Endodermal cell (in vitro differentiated cells): ENCODE measurements at regions not wholly inside any gene's neighbourhood (a gene's known extent, or its start where the extent isn't known, plus 50 kb on each side); places are given as distances from the start of the nearest gene placed in this dataset.
"Not testable (repeated sequence)": the region's sequence is repeated elsewhere in the genome, so short reads cannot be mapped to it uniquely, and the experiment has no call there.

Experiments
- DNase-seq: peaks from one replicate; pipeline ENCODE4 v3.0.0-alpha.2; 2017
- H3K27ac ChIP-seq: 2 replicates; pipeline ENCODE4 v1.5.1; 2013; ENCODE audit warnings: mild to moderate bottlenecking, low read depth, low read length, moderate library complexity
- H3K27me3 ChIP-seq: 2 replicates; pipeline ENCODE4 v1.6.1; 2013; ENCODE audit warnings: mild to moderate bottlenecking, low read length, moderate library complexity; ENCODE audit not compliant: insufficient read depth, control insufficient read depth, poor library complexity, severe bottlenecking
- H3K36me3 ChIP-seq: 2 replicates; pipeline ENCODE4 v1.7.0; 2013; ENCODE audit warnings: mild to moderate bottlenecking, low read length, moderate library complexity; ENCODE audit not compliant: control insufficient read depth, insufficient read depth
- H3K4me1 ChIP-seq: one replicate; pipeline ENCODE4 v1.7.0; 2013; ENCODE audit warnings: low read length; ENCODE audit not compliant: control insufficient read depth, insufficient read depth
- H3K4me3 ChIP-seq: 2 replicates; pipeline ENCODE4 v1.5.1; 2013; ENCODE audit warnings: mild to moderate bottlenecking, low read length, moderate library complexity
- H3K9ac ChIP-seq: 2 replicates; pipeline ENCODE4 v1.6.1; 2013; ENCODE audit warnings: mild to moderate bottlenecking, low read length, moderate library complexity; ENCODE audit not compliant: poor library complexity, severe bottlenecking; ENCODE audit errors: extremely low read depth
- H3K9me3 ChIP-seq: 2 replicates; pipeline ENCODE4 v1.6.1; 2013; ENCODE audit warnings: mild to moderate bottlenecking, low read length, moderate library complexity; ENCODE audit not compliant: control insufficient read depth
- H3K27ac Mint-ChIP-seq: 2 replicates; pipeline ENCODE4 v1.8.0; 2020; ENCODE audit warnings: mixed read lengths
- H3K27me3 Mint-ChIP-seq: 2 replicates; pipeline ENCODE4 v1.8.0; 2021; ENCODE audit warnings: mild to moderate bottlenecking, mixed read lengths; ENCODE audit not compliant: insufficient read depth
- H3K36me3 Mint-ChIP-seq: 2 replicates; pipeline ENCODE4 v1.8.0; 2020; ENCODE audit warnings: low read depth, mixed read lengths
- H3K4me1 Mint-ChIP-seq: 2 replicates; pipeline ENCODE4 v1.8.0; 2020; ENCODE audit warnings: mixed read lengths
- H3K4me3 Mint-ChIP-seq: 2 replicates; pipeline ENCODE4 v1.8.0; 2020; ENCODE audit warnings: mild to moderate bottlenecking, moderate library complexity, mixed read lengths
- H3K9me3 Mint-ChIP-seq: 2 replicates; pipeline ENCODE4 v1.8.0; 2020; ENCODE audit warnings: mild to moderate bottlenecking, mixed read lengths
- whole genome bisulfite sequencing, 2 experiments: methylation state at CpG; one replicate each; pipeline versions ENCODE4 v1.1.5 to v1.1.7; 2013; ENCODE audit warnings: missing lambda C conversion rate in 2 of 2, mixed read lengths in 1 of 2; ENCODE audit not compliant: insufficient coverage in 1 of 2, insufficient read length in 1 of 2; 5-methylcytosine and 5-hydroxymethylcytosine counted together
- TF ChIP-seq, protein P1 (sequence below): fragments of 200-600 bp; sonication (generic); conservative IDR thresholded peaks from 2 replicates; pipeline ENCODE4 v1.5.0; 2021; ENCODE audit warnings: antibody characterized with exemption, mild to moderate bottlenecking

DNA sequence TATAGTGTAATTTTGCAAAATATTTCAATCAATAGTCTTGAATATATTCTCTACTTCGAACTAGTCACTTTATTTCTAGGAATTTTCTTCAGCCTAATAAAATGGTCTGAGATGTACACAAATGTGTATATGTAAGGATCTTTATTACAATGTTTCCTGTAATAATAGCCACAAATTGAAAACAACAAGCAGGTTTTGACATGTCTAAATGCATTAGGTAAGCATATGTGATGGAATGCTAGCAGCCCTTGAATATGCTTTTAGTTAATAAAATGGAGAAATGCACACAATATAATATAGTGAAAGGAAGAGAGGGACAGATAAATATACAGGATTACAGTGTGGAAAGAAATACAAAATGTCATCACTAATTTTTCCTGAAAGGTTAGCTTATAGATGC lies 196.5 kb upstream of the IRX5 start:
- no peak overlapping the region for H3K27ac Mint-ChIP-seq

GRCh38 chr16:54727696-54728095 lies 203.0 kb upstream of the IRX5 start:
- H3K9me3 Mint-ChIP-seq, H3K27me3 ChIP-seq, H3K36me3 Mint-ChIP-seq, H3K9ac ChIP-seq, H3K4me3 ChIP-seq, H3K36me3 ChIP-seq, H3K4me1 ChIP-seq, H3K27ac Mint-ChIP-seq, DNase-seq, H3K4me3 Mint-ChIP-seq, H3K27me3 Mint-ChIP-seq, H3K9me3 ChIP-seq, H3K27ac ChIP-seq, H3K4me1 Mint-ChIP-seq: not testable (repeated sequence)
- WGBS, 2 experiments = 88% methylated on average over 1 of the region's 1 CpG; no CpG with 5 or more reads in 1 of the 2 experiments

More for the DNA sequence above, 196.5 kb upstream of the IRX5 start:
- DNase-seq = no peak
- Mint-ChIP-seq H3K36me3 (no peaks in the 10 kb centered on the region), H3K4me3 (no peak overlapping the region), H3K27me3 (peaks cover 5% of the 10 kb centered on the region), H3K4me1 (no peaks in the 10 kb centered on the region), H3K9me3 (no peaks in the 10 kb centered on the region)
- H3K4me3 ChIP-seq = no peak overlapping the region
- no peaks in the 10 kb centered on the region for H3K9me3 ChIP-seq
- WGBS, 2 experiments = no CpG with 5 or more reads among the region's 1 CpG
- TF ChIP-seq, protein P1, sequence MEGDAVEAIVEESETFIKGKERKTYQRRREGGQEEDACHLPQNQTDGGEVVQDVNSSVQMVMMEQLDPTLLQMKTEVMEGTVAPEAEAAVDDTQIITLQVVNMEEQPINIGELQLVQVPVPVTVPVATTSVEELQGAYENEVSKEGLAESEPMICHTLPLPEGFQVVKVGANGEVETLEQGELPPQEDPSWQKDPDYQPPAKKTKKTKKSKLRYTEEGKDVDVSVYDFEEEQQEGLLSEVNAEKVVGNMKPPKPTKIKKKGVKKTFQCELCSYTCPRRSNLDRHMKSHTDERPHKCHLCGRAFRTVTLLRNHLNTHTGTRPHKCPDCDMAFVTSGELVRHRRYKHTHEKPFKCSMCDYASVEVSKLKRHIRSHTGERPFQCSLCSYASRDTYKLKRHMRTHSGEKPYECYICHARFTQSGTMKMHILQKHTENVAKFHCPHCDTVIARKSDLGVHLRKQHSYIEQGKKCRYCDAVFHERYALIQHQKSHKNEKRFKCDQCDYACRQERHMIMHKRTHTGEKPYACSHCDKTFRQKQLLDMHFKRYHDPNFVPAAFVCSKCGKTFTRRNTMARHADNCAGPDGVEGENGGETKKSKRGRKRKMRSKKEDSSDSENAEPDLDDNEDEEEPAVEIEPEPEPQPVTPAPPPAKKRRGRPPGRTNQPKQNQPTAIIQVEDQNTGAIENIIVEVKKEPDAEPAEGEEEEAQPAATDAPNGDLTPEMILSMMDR = no peak
- H3K9ac ChIP-seq = no peak overlapping the region
- H3K27me3 ChIP-seq = no peaks in the 10 kb centered on the region
- no peaks in the 10 kb centered on the region for H3K36me3 ChIP-seq
- H3K27ac ChIP-seq = no peak overlapping the region
- no peaks in the 10 kb centered on the region for H3K4me1 ChIP-seq

DNA sequence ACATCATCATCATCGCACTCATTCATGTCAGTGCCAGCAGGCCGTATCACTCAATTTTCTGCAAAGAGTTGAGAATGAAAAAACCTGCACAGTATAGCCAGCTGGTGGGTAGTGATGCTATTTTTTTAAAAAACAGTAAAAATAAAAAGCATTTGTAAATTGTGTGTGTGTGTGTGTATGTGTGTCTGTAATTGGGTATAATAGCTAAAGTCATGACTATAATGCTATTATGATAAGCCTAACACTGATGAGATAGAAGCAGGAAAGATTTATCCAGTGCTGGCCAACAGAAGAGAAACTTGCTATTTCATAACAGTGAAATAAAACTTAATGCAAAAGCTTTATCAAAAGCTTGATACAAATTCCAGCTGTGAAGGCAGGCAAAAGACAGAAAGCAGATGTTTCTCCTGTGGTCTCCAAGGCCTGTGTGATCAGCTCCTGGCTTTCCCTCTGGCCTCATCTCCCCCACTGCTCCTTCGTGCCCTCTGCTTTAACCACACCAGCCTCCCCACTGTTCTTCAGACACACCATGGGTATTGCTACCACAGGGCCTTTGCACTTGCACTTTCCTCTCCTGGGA lies 206.2 kb upstream of the IRX5 start:
- Histone ChIP-seq H3K4me3 (no peak overlapping the region), H3K27ac (no peak overlapping the region), H3K9me3 (no peaks in the 10 kb centered on the region), H3K9ac (no peak overlapping the region), H3K27me3 (no peaks in the 10 kb centered on the region), H3K4me1 (no peaks in the 10 kb centered on the region), H3K36me3 (no peaks in the 10 kb centered on the region)
- Mint-ChIP-seq H3K36me3 (no peaks in the 10 kb centered on the region), H3K27ac (no peak overlapping the region), H3K27me3 (peaks cover 4% of the 10 kb centered on the region), H3K4me1 (no peaks in the 10 kb centered on the region), H3K4me3 (no peak overlapping the region), H3K9me3 (no peaks in the 10 kb centered on the region)
- DNase-seq = no peak
- 92 to 100% methylated on average over 1 to 3 of the region's 3 CpGs for WGBS, 2 experiments
- TF ChIP-seq, protein P1 = no peak

- no peak overlapping the region for H3K27ac Mint-ChIP-seq
- no peaks in the 10 kb centered on the region for H3K27me3 ChIP-seq
- no peak overlapping the region for H3K9ac ChIP-seq
- no peaks in the 10 kb centered on the region for H3K4me1 ChIP-seq
- H3K27ac ChIP-seq = no peak overlapping the region
- H3K36me3 Mint-ChIP-seq = no peaks in the 10 kb centered on the region
- no peaks in the 10 kb centered on the region for H3K4me1 Mint-ChIP-seq
- no peak overlapping the region for H3K4me3 Mint-ChIP-seq
- 83 to 85% methylated on average over 1 to 2 of the region's 2 CpGs for WGBS, 2 experiments
- no peak overlapping the region for H3K4me3 ChIP-seq
- no peaks in the 10 kb centered on the region for H3K9me3 Mint-ChIP-seq
- no peaks in the 10 kb centered on the region for H3K9me3 ChIP-seq
- H3K36me3 ChIP-seq = no peaks in the 10 kb centered on the region
- no peak for DNase-seq
- TF ChIP-seq, protein P1 = no peak
- peaks cover 4% of the 10 kb centered on the region for H3K27me3 Mint-ChIP-seq
Measured at GRCh38 chr16:54722210-54722676, 208.4 kb upstream of the IRX5 start.
